ENCODE measurements at regions not wholly inside any gene's neighbourhood (a gene's known extent, or its start where the extent isn't known, plus 50 kb on each side); places are given as distances from the start of the nearest gene placed in this dataset.
"Not testable (repeated sequence)": the region's sequence is repeated elsewhere in the genome, so short reads cannot be mapped to it uniquely, and the experiment has no call there.

GRCh38 chr4:99733455-99733854, 75.8 kb upstream of the C4orf54 start:
- H3K4me1 Mint-ChIP-seq (ENCODE audit: low read depth); H3K27me3 Mint-ChIP-seq (ENCODE audit: low read depth); intact Hi-C loops (cut with micrococcal nuclease); H3K4me3 Mint-ChIP-seq (ENCODE audit: low read depth); H3K9me3 Mint-ChIP-seq; H3K27ac Mint-ChIP-seq; DNase-seq (ENCODE audit: low spot score); H3K36me3 Mint-ChIP-seq (ENCODE audit: low read depth): not testable (repeated sequence)

GRCh38 chr4:99729186-99729585, 71.6 kb upstream of the C4orf54 start:
- Mint-ChIP-seq H3K9me3 (no peaks in the 10 kb centered on the region), H3K27ac (no peak overlapping the region), H3K4me1 (ENCODE audit: low read depth) (no peaks in the 10 kb centered on the region), H3K4me3 (ENCODE audit: low read depth) (no peak overlapping the region), H3K36me3 (ENCODE audit: low read depth) (no peaks in the 10 kb centered on the region), H3K27me3 (ENCODE audit: low read depth) (no peaks in the 10 kb centered on the region)
- no peak for DNase-seq (ENCODE audit: low spot score)
- intact Hi-C loops (cut with micrococcal nuclease), result no loop called here

GRCh38 chr4:99724067-99724466, 66.4 kb upstream of the C4orf54 start:
- no peaks in the 10 kb centered on the region for H3K36me3 Mint-ChIP-seq (ENCODE audit: low read depth)
- no peaks in the 10 kb centered on the region for H3K9me3 Mint-ChIP-seq
- H3K4me3 Mint-ChIP-seq (ENCODE audit: low read depth), result no peak overlapping the region
- no peaks in the 10 kb centered on the region for H3K4me1 Mint-ChIP-seq (ENCODE audit: low read depth)
- H3K27me3 Mint-ChIP-seq (ENCODE audit: low read depth), result peaks cover 2% of the 10 kb centered on the region
- intact Hi-C loops (cut with micrococcal nuclease), result no loop called here
- H3K27ac Mint-ChIP-seq, result no peak overlapping the region
- no peak for DNase-seq (ENCODE audit: low spot score)

GRCh38 chr4:99723612-99724011, 66.0 kb upstream of the C4orf54 start:
- Mint-ChIP-seq H3K27me3 (ENCODE audit: low read depth) (peaks cover 2% of the 10 kb centered on the region), H3K27ac (no peak overlapping the region), H3K4me3 (ENCODE audit: low read depth) (no peak overlapping the region), H3K36me3 (ENCODE audit: low read depth) (no peaks in the 10 kb centered on the region), H3K4me1 (ENCODE audit: low read depth) (no peaks in the 10 kb centered on the region), H3K9me3 (no peaks in the 10 kb centered on the region)
- intact Hi-C loops (cut with micrococcal nuclease), result no loop called here
- DNase-seq (ENCODE audit: low spot score), result no peak

- intact Hi-C loops (cut with micrococcal nuclease), result no loop called here
- H3K27me3 Mint-ChIP-seq (ENCODE audit: low read depth), result peaks cover 2% of the 10 kb centered on the region
- H3K27ac Mint-ChIP-seq, result no peak overlapping the region
- H3K9me3 Mint-ChIP-seq, result no peaks in the 10 kb centered on the region
- DNase-seq (ENCODE audit: low spot score), result no peak
- H3K4me3 Mint-ChIP-seq (ENCODE audit: low read depth), result no peak overlapping the region
- no peaks in the 10 kb centered on the region for H3K36me3 Mint-ChIP-seq (ENCODE audit: low read depth)
- no peaks in the 10 kb centered on the region for H3K4me1 Mint-ChIP-seq (ENCODE audit: low read depth)
These were observed 65.1 kb upstream of the C4orf54 start for GRCh38 chr4:99722725-99723124.

- no peaks in the 10 kb centered on the region for H3K4me1 Mint-ChIP-seq (ENCODE audit: low read depth)
- no peak for DNase-seq (ENCODE audit: low spot score)
- intact Hi-C loops (cut with micrococcal nuclease), result no loop called here
- no peaks in the 10 kb centered on the region for H3K9me3 Mint-ChIP-seq
- no peak overlapping the region for H3K27ac Mint-ChIP-seq
- no peak overlapping the region for H3K4me3 Mint-ChIP-seq (ENCODE audit: low read depth)
- H3K27me3 Mint-ChIP-seq (ENCODE audit: low read depth), result peaks cover 2% of the 10 kb centered on the region
- no peaks in the 10 kb centered on the region for H3K36me3 Mint-ChIP-seq (ENCODE audit: low read depth)
These were observed 64.4 kb upstream of the C4orf54 start for GRCh38 chr4:99722006-99722405.

GRCh38 chr4:99720206-99720605, 62.6 kb upstream of the C4orf54 start:
- DNase-seq (ENCODE audit: low spot score), result no peak
- H3K9me3 Mint-ChIP-seq, result no peaks in the 10 kb centered on the region
- H3K27ac Mint-ChIP-seq, result no peak overlapping the region
- no peaks in the 10 kb centered on the region for H3K4me1 Mint-ChIP-seq (ENCODE audit: low read depth)
- intact Hi-C loops (cut with micrococcal nuclease), result no loop called here
- no peaks in the 10 kb centered on the region for H3K36me3 Mint-ChIP-seq (ENCODE audit: low read depth)
- peaks cover 3% of the 10 kb centered on the region for H3K27me3 Mint-ChIP-seq (ENCODE audit: low read depth)
- H3K4me3 Mint-ChIP-seq (ENCODE audit: low read depth), result no peak overlapping the region

- no peak for DNase-seq (ENCODE audit: low spot score)
- H3K27ac Mint-ChIP-seq, result no peak overlapping the region
- no peaks in the 10 kb centered on the region for H3K4me1 Mint-ChIP-seq (ENCODE audit: low read depth)
- no peaks in the 10 kb centered on the region for H3K36me3 Mint-ChIP-seq (ENCODE audit: low read depth)
- no peaks in the 10 kb centered on the region for H3K9me3 Mint-ChIP-seq
- H3K4me3 Mint-ChIP-seq (ENCODE audit: low read depth), result no peak overlapping the region
- peaks cover 3% of the 10 kb centered on the region for H3K27me3 Mint-ChIP-seq (ENCODE audit: low read depth)
- intact Hi-C loops (cut with micrococcal nuclease), result no loop called here
These were observed 59.4 kb upstream of the C4orf54 start for GRCh38 chr4:99716996-99717395.

- H3K27ac Mint-ChIP-seq, result no peak overlapping the region
- H3K4me3 Mint-ChIP-seq (ENCODE audit: low read depth), result no peak overlapping the region
- intact Hi-C loops (cut with micrococcal nuclease), result no loop called here
- peaks cover 3% of the 10 kb centered on the region for H3K27me3 Mint-ChIP-seq (ENCODE audit: low read depth)
- DNase-seq (ENCODE audit: low spot score), result no peak
- no peaks in the 10 kb centered on the region for H3K9me3 Mint-ChIP-seq
- no peaks in the 10 kb centered on the region for H3K4me1 Mint-ChIP-seq (ENCODE audit: low read depth)
- H3K36me3 Mint-ChIP-seq (ENCODE audit: low read depth), result no peaks in the 10 kb centered on the region
These were observed 57.7 kb upstream of the C4orf54 start for GRCh38 chr4:99715286-99715685.

GRCh38 chr4:99714179-99714578, 56.6 kb upstream of the C4orf54 start:
- Mint-ChIP-seq H3K9me3 (no peaks in the 10 kb centered on the region), H3K36me3 (ENCODE audit: low read depth) (no peaks in the 10 kb centered on the region), H3K27ac (no peak overlapping the region), H3K4me1 (ENCODE audit: low read depth) (no peaks in the 10 kb centered on the region), H3K27me3 (ENCODE audit: low read depth) (peaks cover 2% of the 10 kb centered on the region), H3K4me3 (ENCODE audit: low read depth) (no peak overlapping the region)
- intact Hi-C loops (cut with micrococcal nuclease), result no loop called here
- no peak for DNase-seq (ENCODE audit: low spot score)

GRCh38 chr4:99712530-99712929, 54.9 kb upstream of the C4orf54 start:
- Mint-ChIP-seq H3K27me3 (ENCODE audit: low read depth) (peaks cover 9% of the 10 kb centered on the region), H3K4me1 (ENCODE audit: low read depth) (no peaks in the 10 kb centered on the region)
- intact Hi-C loops (cut with micrococcal nuclease), result no loop called here

GRCh38 chr4:99712099-99712498, 54.5 kb upstream of the C4orf54 start:
- DNase-seq (ENCODE audit: low spot score), result no peak
- intact Hi-C loops (cut with micrococcal nuclease), result no loop called here
- Mint-ChIP-seq H3K4me1 (ENCODE audit: low read depth) (no peaks in the 10 kb centered on the region), H3K4me3 (ENCODE audit: low read depth) (no peak overlapping the region), H3K9me3 (no peaks in the 10 kb centered on the region), H3K27ac (no peak overlapping the region), H3K36me3 (ENCODE audit: low read depth) (no peaks in the 10 kb centered on the region), H3K27me3 (ENCODE audit: low read depth) (peaks cover 9% of the 10 kb centered on the region)

More at GRCh38 chr4:99712530-99712929, 54.9 kb upstream of the C4orf54 start:
- H3K27ac Mint-ChIP-seq, result no peak overlapping the region
- no peaks in the 10 kb centered on the region for H3K9me3 Mint-ChIP-seq
- H3K36me3 Mint-ChIP-seq (ENCODE audit: low read depth), result no peaks in the 10 kb centered on the region
- DNase-seq (ENCODE audit: low spot score), result no peak
- no peak overlapping the region for H3K4me3 Mint-ChIP-seq (ENCODE audit: low read depth)

- no peaks in the 10 kb centered on the region for H3K4me1 Mint-ChIP-seq (ENCODE audit: low read depth)
- no peaks in the 10 kb centered on the region for H3K9me3 Mint-ChIP-seq
- DNase-seq (ENCODE audit: low spot score), result no peak
- peaks cover 8% of the 10 kb centered on the region for H3K27me3 Mint-ChIP-seq (ENCODE audit: low read depth)
- intact Hi-C loops (cut with micrococcal nuclease), result no loop called here
- H3K4me3 Mint-ChIP-seq (ENCODE audit: low read depth), result no peak overlapping the region
- no peak overlapping the region for H3K27ac Mint-ChIP-seq
- no peaks in the 10 kb centered on the region for H3K36me3 Mint-ChIP-seq (ENCODE audit: low read depth)
These were observed 54.0 kb upstream of the C4orf54 start for GRCh38 chr4:99711657-99712056.

GRCh38 chr4:99710681-99711345, 53.2 kb upstream of the C4orf54 start:
- Mint-ChIP-seq H3K27ac (no peak overlapping the region), H3K4me1 (ENCODE audit: low read depth) (no peaks in the 10 kb centered on the region), H3K36me3 (ENCODE audit: low read depth) (no peaks in the 10 kb centered on the region), H3K4me3 (ENCODE audit: low read depth) (no peak overlapping the region), H3K9me3 (no peaks in the 10 kb centered on the region), H3K27me3 (ENCODE audit: low read depth) (peaks cover 8% of the 10 kb centered on the region)
- intact Hi-C loops (cut with micrococcal nuclease), result no loop called here
- DNase-seq (ENCODE audit: low spot score), result no peak

Data from activated T-helper 2 cell treated with anti-CD3 and anti-CD28 coated beads, Interferon-gamma antibody, Interleukin-2, Interleukin-4, amounts not matched to agents 10 μg/mL and 5 μg/mL and 100 μg/mL, durations not matched to agents 14 hours and 24 hours and 36 hours (primary cell).